ENCODE measurements at regions not wholly inside any gene's neighbourhood (a gene's known extent, or its start where the extent isn't known, plus 50 kb on each side); places are given as distances from the start of the nearest gene placed in this dataset.

DNA sequence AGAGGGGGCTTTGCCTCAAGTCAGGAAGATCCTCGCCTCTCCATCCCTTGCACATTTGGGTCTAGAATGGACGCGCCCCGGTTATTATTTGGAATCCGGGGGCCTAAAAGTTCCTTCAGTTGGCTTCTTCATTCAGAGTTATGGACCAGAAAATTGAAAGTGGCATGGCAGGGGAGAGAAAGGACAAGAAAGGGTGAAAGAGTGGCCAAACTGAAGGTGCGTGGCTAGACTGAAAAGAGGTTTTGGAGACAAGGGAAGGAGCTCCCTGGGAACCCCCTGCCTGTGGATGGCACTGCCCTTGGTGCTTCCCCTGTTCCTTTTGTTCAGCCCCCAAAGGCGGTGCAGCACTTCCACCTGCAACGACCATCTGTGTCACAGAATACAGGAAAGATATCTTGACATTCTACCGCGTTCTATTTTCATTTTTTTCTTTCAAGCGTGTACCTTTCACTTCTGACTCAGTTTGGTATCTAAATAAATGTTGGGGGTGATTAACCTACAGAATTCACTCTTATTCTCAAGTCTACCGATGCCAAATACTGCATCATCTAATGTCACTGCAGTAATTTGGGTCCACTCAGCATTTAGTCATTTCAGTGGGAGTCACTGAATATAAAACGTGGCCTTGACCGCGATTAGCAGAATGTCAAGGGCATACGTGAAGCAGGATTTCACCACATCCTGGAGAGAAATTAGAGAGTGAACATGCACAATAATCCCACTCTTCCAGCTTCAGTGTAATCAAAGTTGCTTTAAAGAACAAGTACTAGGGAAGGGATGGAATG, 88.1 kb upstream of the ARHGAP32 start:
- TF ChIP-seq POLR2AphosphoS5 (IDR thresholded peaks at IDR 0.05), result no peak
- no peak for TF ChIP-seq EP300 (IDR thresholded peaks at IDR 0.05)
- TF ChIP-seq POLR2A (IDR thresholded peaks at IDR 0.05), result no peak
- TF ChIP-seq, protein P1, sequence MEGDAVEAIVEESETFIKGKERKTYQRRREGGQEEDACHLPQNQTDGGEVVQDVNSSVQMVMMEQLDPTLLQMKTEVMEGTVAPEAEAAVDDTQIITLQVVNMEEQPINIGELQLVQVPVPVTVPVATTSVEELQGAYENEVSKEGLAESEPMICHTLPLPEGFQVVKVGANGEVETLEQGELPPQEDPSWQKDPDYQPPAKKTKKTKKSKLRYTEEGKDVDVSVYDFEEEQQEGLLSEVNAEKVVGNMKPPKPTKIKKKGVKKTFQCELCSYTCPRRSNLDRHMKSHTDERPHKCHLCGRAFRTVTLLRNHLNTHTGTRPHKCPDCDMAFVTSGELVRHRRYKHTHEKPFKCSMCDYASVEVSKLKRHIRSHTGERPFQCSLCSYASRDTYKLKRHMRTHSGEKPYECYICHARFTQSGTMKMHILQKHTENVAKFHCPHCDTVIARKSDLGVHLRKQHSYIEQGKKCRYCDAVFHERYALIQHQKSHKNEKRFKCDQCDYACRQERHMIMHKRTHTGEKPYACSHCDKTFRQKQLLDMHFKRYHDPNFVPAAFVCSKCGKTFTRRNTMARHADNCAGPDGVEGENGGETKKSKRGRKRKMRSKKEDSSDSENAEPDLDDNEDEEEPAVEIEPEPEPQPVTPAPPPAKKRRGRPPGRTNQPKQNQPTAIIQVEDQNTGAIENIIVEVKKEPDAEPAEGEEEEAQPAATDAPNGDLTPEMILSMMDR (IDR thresholded peaks at IDR 0.05), result no peak

DNA sequence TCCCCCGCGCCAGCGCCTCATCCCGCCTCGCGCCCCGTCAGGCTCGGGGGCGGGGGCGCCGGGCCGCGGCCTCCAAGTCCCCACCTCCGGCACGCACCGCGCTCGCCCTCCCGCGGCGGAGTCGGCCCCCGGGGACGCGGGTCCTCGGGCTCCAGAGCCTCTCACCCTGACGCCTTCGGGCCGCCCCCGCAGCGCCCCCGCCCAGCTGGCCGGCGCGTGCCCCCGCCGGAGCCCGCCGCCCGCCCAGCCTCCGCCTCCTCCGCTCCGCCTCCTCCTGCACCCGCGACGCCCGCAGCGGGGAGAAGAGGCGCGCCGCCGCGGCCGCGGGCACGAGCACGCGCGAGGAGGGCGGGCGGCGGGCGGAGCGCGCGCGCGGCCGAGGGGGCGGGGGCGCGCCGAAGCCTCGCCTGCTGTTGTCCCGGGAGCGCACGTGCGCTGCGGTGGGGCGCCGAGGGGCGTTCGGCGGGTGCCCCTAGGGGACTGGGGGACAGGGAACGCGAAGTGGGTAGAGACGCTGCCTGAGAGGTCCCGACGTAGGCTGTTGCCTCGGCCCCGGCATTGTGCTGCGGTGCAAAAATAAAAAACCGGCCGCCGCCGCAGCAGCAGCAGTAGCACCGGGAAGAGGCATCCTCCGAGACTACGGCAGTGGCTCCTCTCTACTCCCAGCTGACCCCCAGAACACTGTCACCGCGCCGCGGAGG, 87.4 kb upstream of the ARHGAP32 start:
- Histone ChIP-seq H3K4me3 (peak overlapping the region; percentile 74), H3K27me3 (no peaks in the 10 kb centered on the region), H3K9me3 (no peaks in the 10 kb centered on the region), H3K27ac (peak overlapping the region; percentile 80), H3K4me1 (peaks cover 46% of the 10 kb centered on the region), H3K36me3 (no peaks in the 10 kb centered on the region)
- peak; percentile 79 to 82 for DNase-seq (ENCODE audit: low spot score in 2 of 2)
- 0% methylated on average over 13 of the region's 103 CpGs for WGBS
- TF ChIP-seq POLR2A (IDR thresholded peaks at IDR 0.05), result peak in 1 of 2 donors; percentile 11
- TF ChIP-seq, protein P1 (IDR thresholded peaks at IDR 0.05), result no peak

More for the DNA sequence above, 88.1 kb upstream of the ARHGAP32 start:
- DNase-seq (ENCODE audit: low spot score in 2 of 2), result no peak
- Histone ChIP-seq H3K9me3 (no peaks in the 10 kb centered on the region), H3K27ac (peak overlapping the region; percentile 71), H3K4me3 (peak overlapping the region; percentile 74), H3K27me3 (no peaks in the 10 kb centered on the region), H3K4me1 (peaks cover 47% of the 10 kb centered on the region), H3K36me3 (no peaks in the 10 kb centered on the region)
- WGBS, result 54% methylated on average over 16 of the region's 16 CpGs

DNA sequence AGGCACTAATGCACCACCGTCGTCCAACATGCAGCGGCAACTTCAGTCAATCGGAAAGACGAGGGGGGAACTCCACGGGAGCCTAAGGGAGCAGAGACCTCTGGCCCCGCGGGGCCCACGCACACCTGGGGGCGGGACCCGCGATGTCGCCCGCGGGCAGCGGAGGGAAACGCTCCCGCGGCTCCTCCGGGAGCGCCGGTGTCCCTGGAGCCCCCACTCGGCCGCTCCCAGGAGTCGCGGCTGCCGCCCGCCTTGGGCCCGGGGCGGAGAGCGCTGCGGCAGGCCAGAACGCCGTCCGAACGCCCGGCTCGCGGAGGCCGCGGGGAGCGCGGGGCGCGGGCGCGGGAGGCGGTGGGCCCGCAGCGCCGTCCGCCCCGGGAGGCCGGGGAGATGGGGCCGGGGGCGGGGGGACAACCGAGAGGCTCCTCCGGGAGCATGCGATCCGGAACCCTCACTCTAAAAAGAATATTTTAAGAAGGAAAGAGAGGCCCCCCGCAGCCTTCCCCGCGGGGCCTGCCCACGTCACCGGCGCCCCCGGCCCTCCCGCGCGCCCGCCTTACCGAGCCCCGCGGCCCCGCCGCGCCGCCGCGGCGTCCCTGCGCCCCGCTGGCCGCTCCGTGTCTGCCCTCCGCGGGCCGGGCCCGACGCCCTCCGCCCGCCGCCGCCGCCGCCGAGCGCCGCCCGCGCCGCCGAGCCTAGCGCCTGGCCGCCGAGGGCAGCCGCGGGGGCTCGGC, 86.6 kb upstream of the ARHGAP32 start:
- no peaks in the 10 kb centered on the region for H3K9me3 ChIP-seq
- no peak for DNase-seq (ENCODE audit: low spot score in 2 of 2)
- peaks cover 53% of the 10 kb centered on the region for H3K4me1 ChIP-seq
- TF ChIP-seq POLR2A (IDR thresholded peaks at IDR 0.05) (no peak), POLR2AphosphoS5 (IDR thresholded peaks at IDR 0.05) (no peak), EP300 (IDR thresholded peaks at IDR 0.05) (no peak)
- TF ChIP-seq, protein P1 (IDR thresholded peaks at IDR 0.05), result no peak
- no peaks in the 10 kb centered on the region for H3K27me3 ChIP-seq
- WGBS, result 1% methylated on average over 24 of the region's 109 CpGs
- H3K4me3 ChIP-seq, result peak overlapping the region; percentile 74
- no peaks in the 10 kb centered on the region for H3K36me3 ChIP-seq
- peak overlapping the region; percentile 80 for H3K27ac ChIP-seq

DNA sequence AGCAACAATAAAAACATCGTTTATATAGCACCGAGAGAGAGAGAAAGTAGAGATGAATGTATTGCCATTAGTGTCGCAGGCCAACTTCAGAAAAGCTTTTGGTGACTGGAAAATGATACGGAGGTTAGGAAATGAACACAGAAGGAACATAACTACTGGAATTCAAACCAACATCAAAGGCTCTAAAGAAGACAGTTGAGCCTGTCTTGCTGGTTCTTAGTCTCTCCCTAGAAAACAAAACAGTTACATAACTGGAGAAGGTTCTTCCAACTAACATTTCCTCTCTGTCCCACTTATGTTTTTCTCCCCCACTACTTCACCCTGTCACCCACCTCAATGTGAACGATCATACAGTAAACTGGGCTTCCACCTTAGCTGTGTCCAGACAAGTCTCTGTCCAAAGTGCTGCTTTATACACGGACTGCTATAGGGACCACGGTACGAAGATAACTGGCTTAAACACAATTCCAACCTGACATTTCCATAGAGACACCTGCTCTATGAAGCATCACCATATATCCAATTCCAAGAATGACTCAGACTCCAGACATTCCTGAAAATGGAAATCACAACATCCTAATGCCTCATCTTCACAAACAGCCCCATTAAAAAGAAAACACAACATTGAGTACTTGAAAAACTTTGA, 85.2 kb upstream of the ARHGAP32 start:
- no peak for TF ChIP-seq EP300 (IDR thresholded peaks at IDR 0.05)
- TF ChIP-seq, protein P1 (IDR thresholded peaks at IDR 0.05), result no peak
- no peak for TF ChIP-seq POLR2AphosphoS5 (IDR thresholded peaks at IDR 0.05)
- TF ChIP-seq POLR2A (IDR thresholded peaks at IDR 0.05), result no peak
- Histone ChIP-seq H3K9me3 (no peaks in the 10 kb centered on the region), H3K27me3 (no peaks in the 10 kb centered on the region), H3K4me1 (peaks cover 51% of the 10 kb centered on the region), H3K4me3 (peak overlapping the region; percentile 74), H3K36me3 (no peaks in the 10 kb centered on the region), H3K27ac (no peak overlapping the region)
- WGBS, result 58% methylated on average over 8 of the region's 8 CpGs
- no peak for DNase-seq (ENCODE audit: low spot score in 2 of 2)
